BE2C (cell line): ENCODE measurements at regions not wholly inside any gene's neighbourhood (a gene's known extent, or its start where the extent isn't known, plus 50 kb on each side); places are given as distances from the start of the nearest gene placed in this dataset.

Experiments
- DNase-seq: peaks from one replicate; pipeline ENCODE4 v3.0.0-alpha.2; 2020
- H3K27me3 ChIP-seq: fragments of 250-450 bp; sonication (Bioruptor Pico); 2 replicates; pipeline ENCODE4 v1.5.1; 2020; ENCODE audit warnings: mild to moderate bottlenecking
- H3K36me3 ChIP-seq: fragments of 250-450 bp; sonication (Bioruptor Pico); 2 replicates; pipeline ENCODE4 v1.5.1; 2020; ENCODE audit warnings: mild to moderate bottlenecking
- H3K4me1 ChIP-seq: fragments of 250-450 bp; sonication (Bioruptor Pico); 2 replicates; pipeline ENCODE4 v1.5.1; 2020
- H3K4me3 ChIP-seq: 2 replicates; pipeline ENCODE4 v1.5.1; 2011; ENCODE audit warnings: low read depth, low read length
- H3K9me3 ChIP-seq: fragments of 250-450 bp; sonication (Bioruptor Pico); 2 replicates; pipeline ENCODE4 v1.5.1; 2020
- TF ChIP-seq, protein P1 (sequence below): IDR thresholded peaks from 2 replicates; pipeline ENCODE4 v1.5.1; 2012; ENCODE audit warnings: mild to moderate bottlenecking, low read depth, low read length

DNA sequence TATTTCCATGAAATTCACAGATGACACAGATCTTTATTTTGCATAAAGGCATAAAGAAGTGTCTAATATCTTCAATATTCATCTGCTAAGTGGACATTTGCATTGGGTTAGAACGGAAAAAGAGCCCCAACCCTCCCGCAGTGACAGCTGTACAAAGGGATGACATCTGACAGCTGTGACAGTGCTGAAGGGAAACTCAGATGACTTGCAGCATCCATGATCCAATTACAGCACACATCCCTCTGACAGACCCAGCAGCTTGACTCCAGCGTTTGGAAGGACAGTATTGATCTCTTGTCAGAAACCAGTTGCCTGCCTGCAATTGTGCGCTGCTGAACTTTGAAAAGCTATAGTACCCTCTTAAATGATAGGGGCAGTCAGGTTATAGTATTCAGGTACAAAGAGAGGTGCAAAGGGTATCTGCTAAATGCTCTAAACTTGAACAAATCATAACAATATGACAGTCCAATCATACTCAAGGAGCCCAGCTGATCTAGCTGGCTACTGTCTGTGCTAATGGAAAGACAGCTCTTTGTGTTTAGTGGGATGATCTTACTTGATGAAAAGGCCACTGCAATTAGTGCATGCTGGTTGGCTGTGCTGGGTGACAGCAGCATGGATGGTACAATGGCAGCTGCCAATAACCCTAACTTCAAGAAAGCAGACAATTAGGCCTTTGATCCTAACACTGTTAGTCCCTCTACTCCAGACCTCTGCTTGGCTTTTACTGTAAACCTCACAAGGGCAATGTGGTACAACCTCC, 599.2 kb downstream of the NR4A2 start:
- H3K4me1 ChIP-seq: no peaks in the 10 kb centered on the region
- DNase-seq: peak; percentile 19
- TF ChIP-seq, protein P1, sequence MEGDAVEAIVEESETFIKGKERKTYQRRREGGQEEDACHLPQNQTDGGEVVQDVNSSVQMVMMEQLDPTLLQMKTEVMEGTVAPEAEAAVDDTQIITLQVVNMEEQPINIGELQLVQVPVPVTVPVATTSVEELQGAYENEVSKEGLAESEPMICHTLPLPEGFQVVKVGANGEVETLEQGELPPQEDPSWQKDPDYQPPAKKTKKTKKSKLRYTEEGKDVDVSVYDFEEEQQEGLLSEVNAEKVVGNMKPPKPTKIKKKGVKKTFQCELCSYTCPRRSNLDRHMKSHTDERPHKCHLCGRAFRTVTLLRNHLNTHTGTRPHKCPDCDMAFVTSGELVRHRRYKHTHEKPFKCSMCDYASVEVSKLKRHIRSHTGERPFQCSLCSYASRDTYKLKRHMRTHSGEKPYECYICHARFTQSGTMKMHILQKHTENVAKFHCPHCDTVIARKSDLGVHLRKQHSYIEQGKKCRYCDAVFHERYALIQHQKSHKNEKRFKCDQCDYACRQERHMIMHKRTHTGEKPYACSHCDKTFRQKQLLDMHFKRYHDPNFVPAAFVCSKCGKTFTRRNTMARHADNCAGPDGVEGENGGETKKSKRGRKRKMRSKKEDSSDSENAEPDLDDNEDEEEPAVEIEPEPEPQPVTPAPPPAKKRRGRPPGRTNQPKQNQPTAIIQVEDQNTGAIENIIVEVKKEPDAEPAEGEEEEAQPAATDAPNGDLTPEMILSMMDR: no peak
- H3K4me3 ChIP-seq: no peak overlapping the region
- H3K36me3 ChIP-seq: no peaks in the 10 kb centered on the region
- H3K27me3 ChIP-seq: no peaks in the 10 kb centered on the region
- no peaks in the 10 kb centered on the region for H3K9me3 ChIP-seq

DNA sequence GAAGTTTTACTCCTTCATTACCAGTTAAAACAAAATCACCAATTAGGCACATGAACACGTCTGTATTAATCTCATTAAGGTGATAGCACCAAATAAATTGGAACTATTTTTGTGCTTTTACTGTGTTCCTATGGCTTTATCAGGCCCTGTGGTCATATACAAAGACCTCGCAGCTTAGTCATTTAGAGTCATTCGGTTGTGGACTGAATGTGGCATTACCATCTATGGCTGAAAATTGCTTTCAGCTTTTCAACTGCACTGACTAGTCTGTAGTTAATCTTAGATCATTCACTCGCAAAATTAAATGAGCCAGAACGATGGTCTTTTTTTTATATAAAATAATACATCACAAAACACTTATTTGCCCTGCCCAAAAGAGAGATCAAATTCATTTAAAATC, 601.7 kb downstream of the NR4A2 start:
- Histone ChIP-seq H3K4me1 (no peaks in the 10 kb centered on the region), H3K27me3 (no peaks in the 10 kb centered on the region), H3K4me3 (no peak overlapping the region), H3K9me3 (no peaks in the 10 kb centered on the region), H3K36me3 (no peaks in the 10 kb centered on the region)
- TF ChIP-seq, protein P1: no peak
- no peak for DNase-seq

DNA sequence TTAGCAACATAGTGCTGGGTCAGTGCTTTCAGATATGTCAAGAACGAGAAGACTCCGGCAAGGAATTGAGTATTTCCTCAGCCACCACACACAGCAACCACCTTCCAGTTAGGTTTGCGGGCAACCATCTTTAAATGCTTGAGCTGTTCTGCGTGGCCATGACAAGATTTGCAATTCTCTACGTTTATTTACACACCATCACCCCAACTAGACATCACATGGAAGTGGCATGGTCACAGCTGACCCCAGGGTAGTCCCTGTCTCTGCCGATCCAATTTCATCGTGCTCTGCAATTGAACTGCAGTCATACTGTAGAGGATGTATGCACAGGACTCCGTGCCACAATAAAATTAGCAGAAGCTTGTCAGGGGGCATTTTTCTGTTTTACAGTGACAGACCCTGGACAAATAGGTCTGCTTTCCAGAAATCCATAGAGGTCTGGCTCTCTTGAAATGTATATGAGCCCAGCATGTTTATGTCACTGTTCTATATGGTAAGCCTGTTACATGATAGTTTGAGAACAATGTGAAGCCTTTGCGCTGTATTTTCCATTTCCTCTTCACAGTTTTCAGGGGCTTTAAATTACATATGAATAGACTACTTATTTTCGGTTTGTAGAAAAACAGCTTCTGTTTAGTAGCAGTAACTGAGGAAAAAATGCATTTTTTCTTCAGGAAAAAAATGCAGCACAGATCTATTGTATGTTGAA, 605.2 kb downstream of the NR4A2 start:
- Histone ChIP-seq H3K4me3 (no peak overlapping the region), H3K27me3 (no peaks in the 10 kb centered on the region), H3K9me3 (no peaks in the 10 kb centered on the region), H3K4me1 (no peaks in the 10 kb centered on the region), H3K36me3 (no peaks in the 10 kb centered on the region)
- TF ChIP-seq, protein P1: no peak
- no peak for DNase-seq

DNA sequence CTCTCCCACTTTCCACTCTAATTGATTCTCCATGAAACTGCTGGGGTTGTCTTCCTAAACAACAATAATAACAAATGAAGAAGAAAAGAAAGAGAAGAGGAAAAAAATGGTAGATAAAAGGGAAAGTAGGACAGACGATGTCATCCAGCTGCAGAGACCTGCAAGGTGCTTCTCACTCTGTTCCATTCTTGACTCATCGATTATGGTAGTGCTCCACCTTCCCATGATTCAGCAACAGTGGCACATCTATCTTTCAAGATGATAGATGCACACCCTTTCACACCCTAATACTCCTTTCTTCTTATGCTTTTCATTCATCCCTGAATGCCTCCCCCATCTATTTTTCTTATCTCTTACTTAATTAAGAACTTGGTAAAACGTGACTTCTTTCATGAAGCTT, 610.2 kb downstream of the NR4A2 start:
- Histone ChIP-seq H3K4me1 (no peaks in the 10 kb centered on the region), H3K36me3 (no peaks in the 10 kb centered on the region), H3K9me3 (no peaks in the 10 kb centered on the region), H3K27me3 (no peaks in the 10 kb centered on the region), H3K4me3 (no peak overlapping the region)
- TF ChIP-seq, protein P1: no peak
- DNase-seq: no peak

DNA sequence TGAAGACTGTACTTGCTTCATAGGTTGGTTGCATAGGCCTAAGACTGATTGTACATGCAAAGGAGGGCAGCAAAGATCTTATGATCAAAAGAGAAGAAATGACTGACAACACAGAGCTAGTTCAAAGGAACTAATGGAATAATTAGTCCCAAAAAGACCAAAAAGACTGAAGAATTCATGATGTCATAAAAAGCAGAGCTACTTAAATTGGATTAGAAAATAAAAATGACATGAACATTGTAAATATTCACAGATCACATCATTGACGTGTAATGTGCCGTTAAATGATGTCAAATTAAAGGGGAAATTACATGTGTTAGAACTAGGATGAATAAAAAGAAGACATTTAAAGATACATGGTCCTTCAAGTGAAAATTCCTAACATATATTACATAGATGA, 616.8 kb downstream of the NR4A2 start:
- Histone ChIP-seq H3K36me3 (no peaks in the 10 kb centered on the region), H3K27me3 (no peaks in the 10 kb centered on the region), H3K4me3 (no peak overlapping the region), H3K9me3 (no peaks in the 10 kb centered on the region), H3K4me1 (no peaks in the 10 kb centered on the region)
- no peak for DNase-seq
- TF ChIP-seq, protein P1: no peak

DNA sequence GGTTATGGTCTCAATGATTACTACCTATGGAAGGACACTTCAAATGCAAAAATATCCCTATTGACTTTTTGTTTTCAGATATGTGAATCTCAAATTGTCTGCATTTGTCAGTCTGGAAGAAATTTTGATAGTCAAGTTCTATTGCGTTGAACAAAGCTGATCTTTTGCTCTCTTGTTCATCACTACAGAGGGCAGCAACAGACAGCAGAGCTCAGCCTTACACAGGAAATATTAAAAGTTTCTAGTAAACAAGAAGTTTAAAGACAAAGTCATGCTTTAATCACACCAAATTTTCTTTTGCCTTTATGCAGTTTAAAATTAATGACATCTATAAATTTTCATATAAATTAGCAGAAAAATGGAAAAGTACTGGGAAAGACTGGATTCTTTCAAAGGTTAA, 617.5 kb downstream of the NR4A2 start:
- Histone ChIP-seq H3K27me3 (no peaks in the 10 kb centered on the region), H3K9me3 (no peaks in the 10 kb centered on the region), H3K4me1 (no peaks in the 10 kb centered on the region), H3K36me3 (no peaks in the 10 kb centered on the region), H3K4me3 (no peak overlapping the region)
- TF ChIP-seq, protein P1: no peak
- DNase-seq: no peak
